ENCODE measurements at regions not wholly inside any gene's neighbourhood (a gene's known extent, or its start where the extent isn't known, plus 50 kb on each side); places are given as distances from the start of the nearest gene placed in this dataset.

DNA sequence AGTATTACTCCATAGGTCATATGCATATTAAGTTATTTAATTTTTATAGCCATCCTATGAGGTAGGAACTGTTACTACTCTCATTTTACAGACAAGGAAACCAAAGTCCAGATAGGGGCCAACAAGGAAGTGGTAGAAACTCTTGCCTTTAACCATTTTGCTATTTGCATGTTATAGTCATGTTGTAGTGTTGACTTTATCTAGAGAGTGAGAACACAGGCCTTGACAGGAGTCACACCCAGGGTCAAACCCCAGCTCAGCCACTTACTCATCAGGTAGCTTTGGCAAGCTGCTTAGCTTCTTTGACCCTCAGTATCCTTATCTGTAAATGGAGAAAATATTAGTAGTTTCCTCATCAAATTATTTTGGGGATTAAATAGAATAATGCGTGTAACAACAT lies 156.2 kb downstream of the CAND1 start:
- Histone ChIP-seq H3K9me3 (ENCODE audit: control insufficient read depth, low read depth, low read length) (no peaks in the 10 kb centered on the region), H3K27ac (ENCODE audit: low read length) (peak overlapping the region; percentile 93)

DNA sequence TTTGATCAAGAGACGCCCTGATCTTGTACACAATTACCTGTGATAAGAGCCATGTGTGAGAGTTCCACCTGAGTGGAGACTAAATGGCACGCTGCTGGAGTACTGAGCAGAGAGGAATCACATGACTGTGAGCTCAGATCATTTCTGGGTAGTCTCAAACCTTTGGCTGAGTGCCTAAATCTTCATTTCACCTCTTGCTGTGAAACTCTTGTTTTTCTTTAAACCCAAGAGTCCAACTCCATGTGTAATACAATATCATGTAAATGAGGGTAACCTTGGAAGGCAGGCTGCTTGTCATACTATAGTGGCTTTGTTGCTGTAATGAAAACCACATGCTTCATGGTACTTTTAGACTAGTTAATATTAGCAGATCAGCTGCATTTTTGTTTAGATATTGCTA lies 156.9 kb downstream of the CAND1 start:
- Histone ChIP-seq H3K36me3 (ENCODE audit: control insufficient read depth, insufficient read depth, low read length) (no peaks in the 10 kb centered on the region), H3K27me3 (ENCODE audit: control insufficient read depth, insufficient read depth, low read length) (no peaks in the 10 kb centered on the region), H3K27ac (ENCODE audit: low read length) (peak overlapping the region; percentile 93), H3K4me1 (ENCODE audit: control insufficient read depth, insufficient read depth, low read length) (peaks cover 57% of the 10 kb centered on the region), H3K4me3 (ENCODE audit: low read length) (no peak overlapping the region), H3K9me3 (ENCODE audit: control insufficient read depth, low read depth, low read length) (no peaks in the 10 kb centered on the region)
- WGBS (ENCODE audit: insufficient coverage, low lambda C conversion rate) = no CpG with 5 or more reads among the region's 2 CpGs
- DNase-seq = peak in 1 of 2 donors; percentile 80

More for the DNA sequence above, 156.2 kb downstream of the CAND1 start:
- no peak overlapping the region for H3K4me3 ChIP-seq (ENCODE audit: low read length)
- no CpG with 5 or more reads among the region's 1 CpG for WGBS (ENCODE audit: insufficient coverage, low lambda C conversion rate)
- DNase-seq = peak; percentile 74 to 89
- H3K36me3 ChIP-seq (ENCODE audit: control insufficient read depth, insufficient read depth, low read length) = no peaks in the 10 kb centered on the region
- peaks cover 53% of the 10 kb centered on the region for H3K4me1 ChIP-seq (ENCODE audit: control insufficient read depth, insufficient read depth, low read length)
- H3K27me3 ChIP-seq (ENCODE audit: control insufficient read depth, insufficient read depth, low read length) = no peaks in the 10 kb centered on the region

DNA sequence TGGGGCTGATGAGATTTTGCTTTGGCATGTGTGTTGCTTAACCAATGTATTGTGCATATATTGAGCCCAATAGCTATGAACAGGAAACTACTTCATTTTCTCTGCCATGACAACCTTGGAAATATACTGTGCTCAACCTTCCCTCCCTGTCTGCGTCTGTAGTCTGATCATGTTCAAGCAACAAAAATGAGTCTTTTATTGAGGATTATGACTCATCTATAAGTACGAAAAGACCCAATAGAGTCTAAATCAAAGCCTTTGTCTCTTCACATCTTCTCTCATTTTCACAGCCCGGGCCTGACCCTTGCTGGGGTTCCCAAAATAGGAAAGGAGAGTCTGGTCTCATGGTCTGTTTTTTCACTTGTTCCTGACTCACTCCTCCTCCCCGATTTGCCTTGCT lies 158.2 kb downstream of the CAND1 start:
- 100% methylated on average over 2 of the region's 4 CpGs for WGBS (ENCODE audit: insufficient coverage, low lambda C conversion rate)
- Histone ChIP-seq H3K4me3 (ENCODE audit: low read length) (no peak overlapping the region), H3K9me3 (ENCODE audit: control insufficient read depth, low read depth, low read length) (no peaks in the 10 kb centered on the region), H3K27me3 (ENCODE audit: control insufficient read depth, insufficient read depth, low read length) (no peaks in the 10 kb centered on the region), H3K4me1 (ENCODE audit: control insufficient read depth, insufficient read depth, low read length) (peaks cover 65% of the 10 kb centered on the region), H3K27ac (ENCODE audit: low read length) (peak overlapping the region; percentile 93), H3K36me3 (ENCODE audit: control insufficient read depth, insufficient read depth, low read length) (no peaks in the 10 kb centered on the region)
- DNase-seq = no peak

DNA sequence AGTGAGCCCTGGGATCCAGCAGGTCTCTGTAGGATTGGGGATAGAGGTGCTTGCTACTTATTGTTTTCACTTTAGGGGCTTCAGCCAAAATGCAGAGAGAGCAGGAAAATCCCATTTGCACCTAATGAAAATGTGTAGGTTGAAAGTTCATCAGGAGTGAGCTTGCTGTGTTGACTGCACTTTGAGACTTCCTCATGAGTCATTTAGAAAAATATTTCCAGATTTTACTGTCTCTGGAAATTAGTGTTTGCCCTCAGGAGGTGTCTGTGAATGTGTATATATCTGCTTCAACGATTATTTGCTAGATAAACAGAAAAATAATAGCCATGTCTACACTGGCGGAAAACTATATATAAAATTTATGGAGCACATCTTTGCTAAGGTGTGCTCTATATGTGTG lies 159.3 kb downstream of the CAND1 start:
- WGBS (ENCODE audit: insufficient coverage, low lambda C conversion rate) = 0% methylated on average over 1 of the region's 2 CpGs
- Histone ChIP-seq H3K27ac (ENCODE audit: low read length) (peak overlapping the region; percentile 93), H3K4me1 (ENCODE audit: control insufficient read depth, insufficient read depth, low read length) (peaks cover 65% of the 10 kb centered on the region), H3K27me3 (ENCODE audit: control insufficient read depth, insufficient read depth, low read length) (no peaks in the 10 kb centered on the region), H3K9me3 (ENCODE audit: control insufficient read depth, low read depth, low read length) (no peaks in the 10 kb centered on the region), H3K36me3 (ENCODE audit: control insufficient read depth, insufficient read depth, low read length) (no peaks in the 10 kb centered on the region), H3K4me3 (ENCODE audit: low read length) (no peak overlapping the region)
- peak in 1 of 2 donors; percentile 79 for DNase-seq

DNA sequence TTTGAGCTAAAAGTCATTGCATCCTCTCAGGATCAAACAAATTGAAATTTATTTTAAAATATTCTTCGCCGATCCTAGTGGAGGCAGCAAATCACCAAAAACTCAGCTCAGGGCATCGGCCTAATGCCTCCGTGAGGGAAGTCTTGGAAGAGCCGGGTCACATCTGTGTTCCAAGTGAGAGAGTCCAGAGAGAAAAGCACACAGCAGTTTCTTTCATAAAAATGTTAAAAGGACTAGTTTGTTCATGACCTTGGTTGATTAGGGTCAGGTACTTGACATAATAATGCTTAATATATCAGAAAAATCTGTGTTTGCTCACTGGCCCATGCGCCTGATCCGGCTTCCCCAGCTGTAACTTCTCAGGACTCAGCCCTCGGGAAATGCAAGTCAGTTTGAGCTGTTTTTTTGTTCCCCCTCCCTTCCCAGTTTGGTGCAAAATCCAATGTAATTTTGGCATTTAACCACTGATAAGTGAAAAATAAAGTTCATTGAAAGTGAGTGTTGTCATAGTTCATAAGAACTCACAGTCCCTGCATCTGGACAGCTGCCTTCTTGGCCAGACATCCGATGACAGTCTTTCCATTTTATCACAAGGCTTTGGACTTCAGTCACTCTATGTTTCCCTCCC lies 161.7 kb downstream of the CAND1 start:
- Histone ChIP-seq H3K27me3 (ENCODE audit: control insufficient read depth, insufficient read depth, low read length) (no peaks in the 10 kb centered on the region), H3K27ac (ENCODE audit: low read length) (peak overlapping the region; percentile 93), H3K4me3 (ENCODE audit: low read length) (no peak overlapping the region), H3K36me3 (ENCODE audit: control insufficient read depth, insufficient read depth, low read length) (no peaks in the 10 kb centered on the region), H3K9me3 (ENCODE audit: control insufficient read depth, low read depth, low read length) (no peaks in the 10 kb centered on the region), H3K4me1 (ENCODE audit: control insufficient read depth, insufficient read depth, low read length) (peaks cover 71% of the 10 kb centered on the region)
- WGBS (ENCODE audit: insufficient coverage, low lambda C conversion rate) = no CpG with 5 or more reads among the region's 9 CpGs
- DNase-seq = no peak

DNA sequence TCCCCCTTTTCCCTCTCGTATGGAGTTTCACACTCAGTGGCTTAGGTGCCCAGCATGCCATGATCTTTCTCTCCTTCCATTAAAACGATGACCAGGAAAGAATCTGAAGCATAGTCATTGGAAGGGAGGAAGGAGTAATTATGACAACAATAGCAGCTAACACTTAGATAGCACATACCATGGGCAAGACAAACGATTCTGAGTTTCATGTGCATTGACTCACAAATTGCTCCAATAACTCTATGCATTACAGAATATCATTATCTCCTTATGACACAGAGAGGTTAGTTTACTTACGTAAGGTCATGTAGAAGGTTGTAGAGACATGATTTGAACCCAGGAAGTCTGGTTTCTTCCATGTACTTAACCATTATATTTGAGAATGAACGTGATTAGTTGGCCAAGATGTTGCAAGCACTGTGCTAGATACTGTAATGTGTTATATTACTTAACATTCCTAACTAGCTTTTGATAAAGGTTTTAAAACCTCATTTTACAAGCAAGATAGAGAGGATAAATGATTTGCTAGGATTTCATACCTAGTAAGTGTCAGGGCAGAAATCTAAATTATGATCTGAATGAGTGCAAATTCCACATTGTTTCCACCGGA lies 162.4 kb downstream of the CAND1 start:
- no peaks in the 10 kb centered on the region for H3K27me3 ChIP-seq (ENCODE audit: control insufficient read depth, insufficient read depth, low read length)
- no peaks in the 10 kb centered on the region for H3K9me3 ChIP-seq (ENCODE audit: control insufficient read depth, low read depth, low read length)
- no peaks in the 10 kb centered on the region for H3K36me3 ChIP-seq (ENCODE audit: control insufficient read depth, insufficient read depth, low read length)
- peaks cover 71% of the 10 kb centered on the region for H3K4me1 ChIP-seq (ENCODE audit: control insufficient read depth, insufficient read depth, low read length)
- peak overlapping the region; percentile 93 for H3K27ac ChIP-seq (ENCODE audit: low read length)
- 60% methylated on average over 1 of the region's 6 CpGs for WGBS (ENCODE audit: insufficient coverage, low lambda C conversion rate)
- peak; percentile 78 to 93 for DNase-seq
- no peak overlapping the region for H3K4me3 ChIP-seq (ENCODE audit: low read length)

DNA sequence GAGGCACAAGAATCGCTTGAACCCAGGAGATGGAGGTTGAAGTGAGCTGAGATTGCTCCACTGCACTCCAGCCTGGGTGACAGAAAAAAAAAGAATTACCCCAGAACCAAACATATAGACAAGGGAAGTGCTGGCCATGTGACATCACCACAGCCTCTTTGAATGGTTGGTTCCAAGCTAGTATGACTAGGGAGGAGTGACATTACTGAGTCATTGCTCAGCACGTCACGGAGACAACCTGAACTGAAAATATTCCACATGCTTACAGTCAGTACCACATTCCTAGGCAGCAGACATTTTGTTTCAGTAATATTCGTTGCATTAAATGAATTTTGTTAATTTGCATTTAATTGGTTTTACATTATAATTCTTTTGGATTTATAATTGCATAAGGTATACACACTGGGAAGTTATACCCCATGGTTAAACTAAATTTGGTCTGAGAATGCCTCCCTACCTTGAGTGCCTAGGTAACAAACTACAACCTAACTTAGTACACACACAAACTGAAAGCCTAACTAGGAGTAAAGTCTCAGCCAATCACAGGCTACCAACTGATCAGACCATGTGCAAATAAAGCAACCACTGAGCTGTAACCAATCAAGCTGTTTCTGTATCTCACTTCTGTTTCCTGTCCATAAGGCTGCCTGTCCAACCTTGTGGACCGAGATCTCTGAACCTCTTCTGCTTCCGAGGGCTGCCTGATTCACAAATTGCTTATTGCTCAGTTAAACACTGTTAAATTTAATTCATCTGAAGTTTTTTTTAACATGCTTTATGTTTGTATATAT lies 164.4 kb downstream of the CAND1 start:
- 100% methylated on average over 1 of the region's 6 CpGs for WGBS (ENCODE audit: insufficient coverage, low lambda C conversion rate)
- H3K4me3 ChIP-seq (ENCODE audit: low read length) = no peak overlapping the region

DNA sequence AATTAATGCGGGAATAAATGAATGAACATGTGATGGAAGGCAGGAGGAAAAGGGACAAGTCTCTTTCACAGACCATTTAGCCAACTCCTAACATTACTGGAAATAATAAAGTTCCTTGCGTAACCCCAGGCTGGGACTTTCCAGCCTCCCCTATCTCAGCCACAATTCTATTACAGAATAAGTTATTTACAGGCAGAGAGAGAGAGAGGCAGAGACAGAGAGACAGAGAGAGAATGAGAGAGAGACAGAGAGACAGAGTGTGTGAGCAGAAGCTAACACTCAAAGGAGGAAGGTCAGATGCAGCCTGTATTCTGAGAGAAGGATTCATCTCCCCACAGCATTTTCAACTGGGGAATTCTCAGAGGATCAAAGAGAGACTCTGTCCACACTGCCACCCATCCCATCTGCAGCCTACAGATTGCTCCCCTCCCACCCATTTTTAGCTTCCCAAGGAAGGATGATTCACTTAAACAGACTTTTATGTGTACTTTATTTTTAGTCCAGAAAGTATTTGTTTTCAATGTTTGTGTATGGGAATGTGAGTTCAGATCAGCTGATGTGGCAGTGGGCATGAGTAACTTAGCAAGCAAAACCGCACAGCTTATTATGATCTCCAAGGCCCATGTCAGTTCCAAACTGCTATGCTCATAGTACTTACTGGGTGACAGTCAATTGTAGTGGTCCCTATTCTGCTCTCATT lies 165.7 kb downstream of the CAND1 start:
- Histone ChIP-seq H3K36me3 (ENCODE audit: control insufficient read depth, insufficient read depth, low read length) (no peaks in the 10 kb centered on the region), H3K4me1 (ENCODE audit: control insufficient read depth, insufficient read depth, low read length) (peaks cover 53% of the 10 kb centered on the region), H3K9me3 (ENCODE audit: control insufficient read depth, low read depth, low read length) (no peaks in the 10 kb centered on the region), H3K4me3 (ENCODE audit: low read length) (no peak overlapping the region), H3K27ac (ENCODE audit: low read length) (peak overlapping the region; percentile 88), H3K27me3 (ENCODE audit: control insufficient read depth, insufficient read depth, low read length) (no peaks in the 10 kb centered on the region)
- no CpG with 5 or more reads among the region's 3 CpGs for WGBS (ENCODE audit: insufficient coverage, low lambda C conversion rate)
- DNase-seq = peak in 1 of 2 donors; percentile 76

More for the DNA sequence above, 164.4 kb downstream of the CAND1 start:
- Histone ChIP-seq H3K36me3 (ENCODE audit: control insufficient read depth, insufficient read depth, low read length) (no peaks in the 10 kb centered on the region), H3K9me3 (ENCODE audit: control insufficient read depth, low read depth, low read length) (no peaks in the 10 kb centered on the region), H3K4me1 (ENCODE audit: control insufficient read depth, insufficient read depth, low read length) (peaks cover 65% of the 10 kb centered on the region), H3K27ac (ENCODE audit: low read length) (peak overlapping the region; percentile 88), H3K27me3 (ENCODE audit: control insufficient read depth, insufficient read depth, low read length) (no peaks in the 10 kb centered on the region)
- DNase-seq = peak in 1 of 2 donors; percentile 59

DNA sequence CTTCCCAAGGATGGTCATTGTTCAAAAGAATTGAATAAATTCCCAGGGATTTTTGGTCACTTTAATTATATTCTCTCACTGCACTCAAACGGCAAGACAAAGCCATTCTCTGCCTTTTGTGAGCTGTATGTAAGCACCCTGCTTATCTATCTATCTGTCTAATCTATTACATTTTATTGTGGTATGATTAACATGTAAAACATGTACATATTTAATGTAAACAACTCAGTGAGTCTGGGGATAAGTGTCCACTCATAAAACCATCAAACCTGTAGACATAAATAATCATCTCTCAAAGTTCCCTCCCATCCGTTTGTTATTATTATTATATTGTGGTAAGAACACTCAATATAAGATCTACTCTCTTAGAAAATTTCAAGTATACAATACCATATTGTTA lies 167.1 kb downstream of the CAND1 start:
- Histone ChIP-seq H3K4me1 (ENCODE audit: control insufficient read depth, insufficient read depth, low read length) (peaks cover 38% of the 10 kb centered on the region), H3K27me3 (ENCODE audit: control insufficient read depth, insufficient read depth, low read length) (no peaks in the 10 kb centered on the region), H3K9me3 (ENCODE audit: control insufficient read depth, low read depth, low read length) (no peaks in the 10 kb centered on the region), H3K27ac (ENCODE audit: low read length) (peak overlapping the region; percentile 88), H3K4me3 (ENCODE audit: low read length) (no peak overlapping the region), H3K36me3 (ENCODE audit: control insufficient read depth, insufficient read depth, low read length) (no peaks in the 10 kb centered on the region)
- no peak for DNase-seq
- 0% methylated on average over 1 of the region's 2 CpGs for WGBS (ENCODE audit: insufficient coverage, low lambda C conversion rate)

DNA sequence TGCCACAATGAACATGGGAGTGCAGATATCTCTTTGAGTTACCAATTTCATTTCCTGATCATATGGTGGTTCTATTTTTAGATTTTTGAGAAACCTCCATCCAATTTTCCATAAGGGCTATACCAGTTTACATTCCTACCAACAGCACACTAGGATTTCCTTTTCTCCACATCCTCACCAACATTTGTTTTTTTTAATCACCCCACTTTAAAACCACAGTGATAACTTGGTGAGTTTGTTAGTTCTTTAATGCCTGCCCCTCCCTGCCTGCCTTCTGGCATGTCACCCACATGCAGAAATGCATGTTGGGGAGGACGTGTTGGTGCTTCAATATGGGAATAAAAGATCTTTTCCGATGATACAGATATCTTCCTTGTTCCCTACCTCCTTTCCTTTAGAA lies 167.9 kb downstream of the CAND1 start:
- Histone ChIP-seq H3K4me1 (ENCODE audit: control insufficient read depth, insufficient read depth, low read length) (peaks cover 37% of the 10 kb centered on the region), H3K4me3 (ENCODE audit: low read length) (no peak overlapping the region), H3K27me3 (ENCODE audit: control insufficient read depth, insufficient read depth, low read length) (no peaks in the 10 kb centered on the region), H3K36me3 (ENCODE audit: control insufficient read depth, insufficient read depth, low read length) (no peaks in the 10 kb centered on the region), H3K27ac (ENCODE audit: low read length) (no peak overlapping the region), H3K9me3 (ENCODE audit: control insufficient read depth, low read depth, low read length) (no peaks in the 10 kb centered on the region)
- DNase-seq = no peak
- WGBS (ENCODE audit: insufficient coverage, low lambda C conversion rate) = no CpG with 5 or more reads among the region's 2 CpGs
